OCI-LY7 (cell line): ENCODE measurements at regions not wholly inside any gene's neighbourhood (a gene's known extent, or its start where the extent isn't known, plus 50 kb on each side); places are given as distances from the start of the nearest gene placed in this dataset.

Experiments used
- BruUV-seq: library from RNA; stranded (reverse); fragments of 400-500 nt; replicated peaks from 2 replicates; lab custom pipeline; 2021; lab: Mats Ljungman, UMichigan
- CTCF ChIA-PET: fragments of 300-600 bp; sonication (Branson Sonifier 250); formaldehyde crosslinking; loops from one replicate; lab custom pipeline; 2022; ENCODE audit warnings: antibody characterized with exemption; ENCODE audit not compliant: unreplicated experiment; lab: Charles Lee
- POLR2A ChIA-PET: fragments of 300-600 bp; sonication (Branson Sonifier 250); formaldehyde crosslinking; loops from one replicate; lab custom pipeline; 2022; ENCODE audit warnings: antibody characterized with exemption; lab: Charles Lee
- DNase-seq: peaks from one replicate; pipeline ENCODE4 v3.0.0-alpha.2; 2015; ENCODE audit warnings: low spot score
- H2AFZ ChIP-seq: fragments of 200-600 bp; sonication (generic), shearing (Covaris generic); 2 replicates; pipeline ENCODE4 v1.6.1; 2014; ENCODE audit warnings: mild to moderate bottlenecking, antibody characterized with exemption, low read length, moderate library complexity
- H3K27ac ChIP-seq: fragments of 200-600 bp; sonication (generic); 2 replicates; pipeline ENCODE4 v1.5.1; 2014; ENCODE audit warnings: mixed run types, low read depth, mild to moderate bottlenecking, moderate library complexity, low read length, inconsistent platforms; ENCODE audit not compliant: poor library complexity, severe bottlenecking
- H3K36me3 ChIP-seq: fragments of 200-600 bp; sonication (generic); 2 replicates; pipeline ENCODE4 v1.6.1; 2014; ENCODE audit warnings: mild to moderate bottlenecking, antibody characterized with exemption, low read length, moderate library complexity, mixed read lengths; ENCODE audit not compliant: insufficient read depth
- H3K4me1 ChIP-seq: fragments of 200-600 bp; sonication (generic); 2 replicates; pipeline ENCODE4 v1.5.1; 2014; ENCODE audit warnings: mild to moderate bottlenecking, low read length; ENCODE audit not compliant: insufficient read depth, poor library complexity, severe bottlenecking
- H3K4me2 ChIP-seq: fragments of 200-600 bp; sonication (generic); 2 replicates; pipeline ENCODE4 v1.6.1; 2014; ENCODE audit warnings: mild to moderate bottlenecking, low read length
- H3K4me3 ChIP-seq: fragments of 200-600 bp; sonication (generic); 2 replicates; pipeline ENCODE4 v1.5.1; 2014; ENCODE audit warnings: mild to moderate bottlenecking, low read depth, low read length; ENCODE audit not compliant: poor library complexity, severe bottlenecking
- H3K79me2 ChIP-seq: fragments of 200-600 bp; sonication (generic); 2 replicates; pipeline ENCODE4 v1.6.1; 2016; ENCODE audit warnings: low read depth, mild to moderate bottlenecking, low read length, moderate library complexity, mixed read lengths; ENCODE audit not compliant: insufficient read depth
- H3K9me2 ChIP-seq: fragments of 200-600 bp; sonication (generic); 2 replicates; pipeline ENCODE4 v1.6.1; 2016; ENCODE audit warnings: mild to moderate bottlenecking, low read length, mixed read lengths; ENCODE audit not compliant: insufficient read depth
- H3K9me3 ChIP-seq: fragments of 200-600 bp; sonication (generic); 2 replicates; pipeline ENCODE4 v1.6.1; 2014; ENCODE audit warnings: mild to moderate bottlenecking, mixed run types, low read length, mixed read lengths
- H4K20me1 ChIP-seq: fragments of 200-600 bp; sonication (generic); 2 replicates; pipeline ENCODE4 v1.6.1; 2014; ENCODE audit warnings: mild to moderate bottlenecking, antibody characterized with exemption, low read length, moderate library complexity, mixed read lengths; ENCODE audit not compliant: insufficient read depth
- CTCF ChIP-seq: fragments of 200-600 bp; sonication (generic); conservative IDR thresholded peaks from 2 replicates; pipeline ENCODE4 v1.5.1; 2014; ENCODE audit warnings: mild to moderate bottlenecking, antibody characterized with exemption, low read length, moderate library complexity, mixed read lengths
- EZH2phosphoT487 ChIP-seq: fragments of 200-600 bp; sonication (generic); IDR thresholded peaks from 2 replicates; pipeline ENCODE4 v1.6.1; 2018; ENCODE audit warnings: low read depth, borderline replicate concordance, mild to moderate bottlenecking, mixed run types, antibody characterized with exemption, low read length, moderate library complexity, mixed read lengths
- intact Hi-C: fragments of 100-400 bp; cut with micrococcal nuclease; formaldehyde crosslinking; loops from one replicate; pipeline ENCODE4 v1.10.0; 2022; ENCODE audit not compliant: unreplicated experiment

GRCh38 chr5:130796902-130797301 is 368.2 kb downstream of the HINT1 start:
- Histone ChIP-seq H3K4me1 (no peaks in the 10 kb centered on the region), H3K9me2 (no peaks in the 10 kb centered on the region), H3K36me3 (no peaks in the 10 kb centered on the region), H3K79me2 (no peaks in the 10 kb centered on the region), H3K4me3 (no peak overlapping the region), H3K4me2 (no peak overlapping the region), H2AFZ (no peak overlapping the region), H3K27ac (no peak overlapping the region), H4K20me1 (no peaks in the 10 kb centered on the region), H3K9me3 (0 out of 2 replicates have a peak, but pooled peaks cover 4% of the 10 kb centered on the region)
- ChIA-PET POLR2A (no interaction called here), CTCF (no interaction called here)
- TF ChIP-seq CTCF (no peak), EZH2phosphoT487 (no peak)
- DNase-seq, result no peak
- no TSS peak for BruUV-seq
- intact Hi-C loops, result no loop called here

- DNase-seq, result no peak
- H3K4me3 ChIP-seq, result no peak overlapping the region
- H2AFZ ChIP-seq, result no peak overlapping the region
- H3K4me2 ChIP-seq, result no peak overlapping the region
- H3K36me3 ChIP-seq, result no peaks in the 10 kb centered on the region
- CTCF ChIA-PET, result no interaction called here
- no TSS peak for BruUV-seq
- intact Hi-C loops, result no loop called here
- H3K9me2 ChIP-seq, result no peaks in the 10 kb centered on the region
- no peaks in the 10 kb centered on the region for H3K79me2 ChIP-seq
- no peaks in the 10 kb centered on the region for H3K4me1 ChIP-seq
- H3K9me3 ChIP-seq, result 0 out of 2 replicates have a peak, but pooled peaks cover under 1% of the 10 kb centered on the region
- no peak overlapping the region for H3K27ac ChIP-seq
- POLR2A ChIA-PET, result no interaction called here
- no peaks in the 10 kb centered on the region for H4K20me1 ChIP-seq
- no peak for TF ChIP-seq EZH2phosphoT487
- no peak for TF ChIP-seq CTCF
These were observed 369.0 kb downstream of the HINT1 start for GRCh38 chr5:130796032-130796431.

- H4K20me1 ChIP-seq, result no peaks in the 10 kb centered on the region
- CTCF ChIA-PET, result no interaction called here
- intact Hi-C loops, result no loop called here
- H3K9me3 ChIP-seq, result no peaks in the 10 kb centered on the region
- BruUV-seq, result no TSS peak
- no peak overlapping the region for H3K4me3 ChIP-seq
- POLR2A ChIA-PET, result no interaction called here
- TF ChIP-seq EZH2phosphoT487, result no peak
- TF ChIP-seq CTCF, result no peak
- no peaks in the 10 kb centered on the region for H3K4me1 ChIP-seq
- H3K9me2 ChIP-seq, result no peaks in the 10 kb centered on the region
- H2AFZ ChIP-seq, result no peak overlapping the region
- H3K27ac ChIP-seq, result no peak overlapping the region
- no peaks in the 10 kb centered on the region for H3K79me2 ChIP-seq
- DNase-seq, result no peak
- no peak overlapping the region for H3K4me2 ChIP-seq
- H3K36me3 ChIP-seq, result no peaks in the 10 kb centered on the region
These were observed 370.0 kb downstream of the HINT1 start for GRCh38 chr5:130795037-130795436.
